RPMI7951 (cell line): ENCODE measurements at regions not wholly inside any gene's neighbourhood (a gene's known extent, or its start where the extent isn't known, plus 50 kb on each side); places are given as distances from the start of the nearest gene placed in this dataset.
"Not testable (repeated sequence)": the region's sequence is repeated elsewhere in the genome, so short reads cannot be mapped to it uniquely, and the experiment has no call there.

Experiments used
- DNase-seq: peaks from one replicate; pipeline ENCODE4 v3.0.0-alpha.2; 2012; ENCODE audit warnings: low read depth

DNA sequence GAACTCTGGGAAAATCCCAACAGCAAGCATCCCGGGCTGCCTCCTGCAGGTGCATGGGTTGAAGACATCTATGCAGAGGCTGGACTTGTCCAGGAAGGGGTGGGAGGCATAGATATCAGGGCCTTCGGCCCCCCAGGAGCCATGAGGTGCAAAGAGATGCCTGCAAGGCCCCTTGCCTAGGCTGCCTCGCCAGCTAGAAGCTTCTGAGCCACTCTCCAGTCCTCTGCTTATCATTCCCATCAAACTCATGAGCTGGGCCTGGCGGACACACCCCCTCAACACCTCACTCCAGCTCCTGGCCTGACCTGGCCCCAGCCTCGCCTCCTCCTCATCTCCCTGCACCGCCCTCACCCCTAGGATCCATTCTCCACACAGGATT, 152.4 kb upstream of the PTPN1 start:
- DNase-seq, result no peak

DNA sequence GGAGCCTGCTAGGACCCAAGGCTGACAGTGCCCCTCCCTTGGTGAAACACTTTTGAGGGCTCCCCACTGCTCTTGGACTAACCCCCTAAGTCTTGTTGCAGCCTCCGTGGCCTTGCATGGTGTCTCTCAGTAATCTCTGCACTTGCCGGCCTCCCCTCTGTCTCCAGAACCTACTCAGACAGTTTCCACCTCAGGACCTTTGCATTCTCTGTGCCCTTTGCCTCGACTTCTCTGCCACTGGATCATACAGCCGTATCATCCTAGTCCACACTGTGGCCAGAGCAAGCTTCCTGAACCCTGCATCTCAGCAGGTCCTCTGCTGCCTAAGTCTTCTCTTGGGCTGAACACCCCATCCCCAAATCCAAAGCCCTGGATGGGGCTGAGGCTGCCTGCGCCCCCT, 152.0 kb upstream of the PTPN1 start:
- DNase-seq, result no peak

DNA sequence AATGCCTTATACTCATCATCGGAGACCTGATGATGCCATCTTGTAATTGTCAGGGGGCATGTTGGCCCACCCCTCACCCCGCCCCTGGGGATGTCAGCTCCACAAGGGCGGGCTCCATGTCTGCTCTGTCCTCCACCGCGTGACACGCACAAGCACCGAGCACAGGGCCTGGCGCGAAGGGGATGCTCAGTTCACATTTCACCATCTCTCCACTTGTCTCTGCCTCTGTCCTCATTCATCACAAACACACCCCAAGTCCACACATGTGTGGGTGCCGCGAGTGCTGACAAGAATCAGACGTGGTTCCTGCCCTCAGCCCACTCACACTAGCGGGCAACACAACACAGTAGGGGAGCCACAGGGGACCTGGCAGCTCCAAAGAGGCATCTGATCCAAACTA, 151.2 kb upstream of the PTPN1 start:
- no peak for DNase-seq

DNA sequence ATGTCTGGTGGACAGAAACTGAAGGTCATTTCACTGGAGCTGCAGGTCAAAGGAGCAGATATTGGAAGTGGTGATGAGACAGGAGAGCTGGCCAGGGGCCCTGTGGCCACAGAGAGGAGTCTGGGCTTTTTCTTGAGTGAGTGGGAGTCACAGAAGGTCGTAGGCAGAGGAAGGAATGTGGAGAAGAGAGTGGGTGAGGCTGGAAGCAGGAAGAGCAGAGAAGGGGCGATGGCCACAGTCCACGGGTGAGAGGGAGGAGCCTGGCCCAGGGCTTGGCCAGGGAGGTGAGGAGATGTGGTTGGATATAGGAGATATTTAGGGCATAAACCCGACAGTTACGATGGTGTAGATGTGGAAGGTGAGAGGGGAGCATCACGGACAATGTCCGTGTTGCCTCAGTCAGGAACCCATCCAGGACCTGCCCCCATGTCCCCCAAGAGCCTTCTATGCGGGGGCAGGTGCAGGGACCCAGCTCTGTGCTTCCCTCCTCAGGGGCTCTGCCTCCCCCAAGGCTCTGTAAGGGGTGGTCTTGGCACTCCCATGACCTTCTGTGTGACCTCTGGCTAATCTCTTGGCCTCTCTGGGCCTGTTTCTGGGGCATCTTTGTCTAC, 150.5 kb upstream of the PTPN1 start:
- DNase-seq, result no peak

DNA sequence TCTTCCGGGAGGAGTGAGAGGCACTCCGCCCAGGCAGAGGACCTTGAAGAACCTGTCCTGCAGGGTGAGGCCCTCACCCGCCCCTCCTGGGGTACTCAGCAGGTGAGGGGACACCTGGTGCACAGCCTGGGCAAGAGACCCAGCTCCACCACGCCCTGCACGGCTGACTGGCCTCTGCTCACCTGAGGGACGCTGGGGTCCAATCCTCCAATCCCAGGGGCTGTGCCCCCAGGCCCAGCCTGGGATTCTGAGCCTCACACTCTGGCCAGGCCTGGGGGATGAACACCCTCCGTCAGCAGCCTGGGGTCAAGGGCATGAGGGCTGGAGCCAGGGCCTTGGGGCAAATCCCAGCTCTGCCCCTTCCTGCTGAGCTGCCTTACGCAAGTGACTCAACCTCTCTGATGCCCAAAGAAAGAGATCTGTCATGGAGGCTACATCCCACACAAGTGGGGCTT, 149.9 kb upstream of the PTPN1 start:
- no peak for DNase-seq

DNA sequence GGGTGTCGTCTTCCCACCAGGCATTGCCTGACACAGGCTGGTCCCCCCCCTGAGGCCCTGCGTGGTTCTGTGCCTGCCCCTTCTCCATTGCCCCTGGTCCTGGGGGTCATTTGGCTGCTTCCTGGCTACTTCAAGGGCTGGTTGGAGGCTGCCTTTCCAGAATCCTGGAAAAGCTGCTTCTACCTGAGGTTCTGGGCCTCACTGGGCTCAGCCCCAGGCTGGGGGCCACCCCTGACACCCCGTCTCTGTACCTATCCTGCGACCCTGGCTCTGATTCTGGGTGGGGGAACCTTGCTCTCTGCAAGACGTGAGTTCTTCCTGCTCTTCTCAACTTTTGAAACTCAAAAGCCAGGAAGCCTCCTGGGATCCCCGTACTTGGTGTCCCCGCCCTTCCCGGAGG, 149.3 kb upstream of the PTPN1 start:
- DNase-seq, result no peak

DNA sequence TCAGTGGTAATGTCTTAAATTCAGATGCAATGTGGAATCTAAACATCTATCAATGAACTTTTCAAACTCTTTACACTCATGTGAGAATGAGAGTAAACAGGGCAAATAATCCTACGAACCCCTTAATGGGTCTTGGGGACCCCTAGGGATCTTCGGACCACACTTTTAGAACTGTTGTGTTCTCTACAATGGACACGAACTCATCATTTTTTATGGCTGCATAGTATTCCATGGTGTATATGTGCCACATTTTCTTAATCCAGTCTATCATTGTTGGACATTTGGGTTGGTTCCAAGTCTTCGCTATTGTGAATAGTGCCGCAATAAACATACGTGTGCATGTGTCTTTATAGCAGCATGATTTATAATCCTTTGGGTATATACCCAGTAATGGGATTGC, 148.0 kb upstream of the PTPN1 start:
- not testable (repeated sequence) for DNase-seq

DNA sequence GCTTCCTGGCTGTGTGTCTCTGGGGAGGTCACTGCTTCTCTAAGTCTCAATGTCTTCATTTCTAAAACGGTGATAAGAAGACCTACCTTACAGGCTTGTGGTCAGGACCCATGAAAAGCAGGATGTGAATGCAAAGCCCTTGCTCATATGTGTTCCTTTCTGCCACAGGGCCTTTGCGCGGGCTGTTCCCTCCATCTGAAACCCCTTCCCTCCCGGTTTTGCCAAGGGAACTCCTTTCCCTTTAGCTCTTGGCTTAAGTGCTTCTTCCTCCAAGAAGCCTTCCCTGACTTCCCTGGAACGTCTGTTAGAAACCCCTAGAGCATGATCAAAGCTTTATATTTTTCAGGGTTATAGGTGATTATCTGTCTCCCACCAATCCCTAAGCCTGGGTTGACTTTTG, 147.2 kb upstream of the PTPN1 start:
- DNase-seq, result no peak

DNA sequence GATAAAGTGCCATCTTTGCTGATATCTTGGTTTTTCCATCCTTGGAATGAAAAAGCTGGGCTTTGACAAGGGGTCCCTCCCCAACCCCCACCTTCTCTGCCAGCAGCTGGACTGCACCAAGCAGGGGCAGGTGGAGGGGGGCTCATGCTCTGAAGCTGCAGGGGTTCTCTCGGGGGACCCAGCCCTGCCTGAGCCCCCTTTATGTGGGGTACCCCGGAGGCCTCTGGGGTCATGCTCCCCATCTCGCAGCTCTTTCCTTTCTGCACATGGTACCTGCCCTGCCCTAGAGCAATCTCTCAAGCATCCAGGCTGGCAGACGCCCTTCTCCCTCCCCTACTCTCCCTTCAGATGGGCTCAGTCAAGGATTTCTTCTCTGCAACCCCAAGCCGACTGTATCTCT, 146.7 kb upstream of the PTPN1 start:
- DNase-seq, result no peak

DNA sequence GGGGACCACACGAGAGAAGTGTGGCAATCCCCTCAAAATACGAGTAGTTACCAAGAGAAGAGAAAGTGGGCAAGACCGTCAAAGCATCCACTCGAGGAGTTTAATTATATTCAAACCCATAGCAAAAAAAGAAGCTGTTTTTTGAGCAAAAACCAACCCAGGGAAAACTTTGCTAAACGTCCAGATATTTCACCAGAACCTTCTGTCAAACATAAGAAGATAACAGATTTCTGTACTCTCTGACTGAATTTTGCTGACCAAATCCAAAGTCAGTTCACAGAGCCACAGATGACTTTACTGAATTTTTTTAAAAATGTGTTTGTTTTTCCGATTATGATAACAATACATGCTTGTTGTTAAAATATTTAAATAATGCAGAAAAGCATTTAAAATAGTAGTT, 145.6 kb upstream of the PTPN1 start:
- no peak for DNase-seq

DNA sequence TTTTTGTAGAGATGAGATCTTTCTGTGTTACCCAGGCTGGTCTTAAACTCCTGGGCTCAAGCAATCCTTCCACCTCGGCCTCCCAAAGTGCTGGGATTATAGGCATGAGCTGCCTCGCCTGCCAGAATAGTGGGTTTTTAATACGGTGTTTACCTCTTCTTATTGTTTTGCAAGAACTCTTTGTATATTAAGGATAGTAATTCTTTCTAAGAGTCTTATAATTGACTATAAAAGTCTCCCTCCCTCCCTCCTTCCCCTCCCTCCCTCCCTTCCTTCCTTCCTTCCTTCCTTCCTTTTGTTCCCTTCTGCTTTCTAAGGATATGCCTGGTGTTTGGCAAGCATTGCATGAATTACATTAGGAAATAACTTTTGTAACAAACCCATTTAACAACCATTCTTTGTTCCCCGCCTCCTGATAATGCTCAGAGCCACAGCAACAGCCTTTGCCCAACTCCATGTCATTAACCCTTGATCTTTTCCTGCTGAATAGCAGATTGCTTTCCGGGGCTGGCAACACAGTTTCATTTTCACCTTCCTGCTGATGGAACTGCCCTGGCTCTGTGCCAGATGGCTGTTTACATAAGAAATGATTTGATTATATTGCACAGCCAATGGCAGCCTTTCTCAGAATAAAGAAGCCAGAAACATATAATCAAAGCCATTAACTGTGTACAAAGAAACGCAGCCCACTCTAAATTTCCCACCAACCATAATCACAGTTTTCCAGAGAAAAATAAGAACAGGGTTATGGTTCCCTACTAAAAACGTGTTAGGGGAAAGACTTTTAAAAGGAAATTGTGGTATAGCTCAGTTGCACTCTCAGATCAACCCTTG, 143.7 kb upstream of the PTPN1 start:
- peak; percentile 91 for DNase-seq

DNA sequence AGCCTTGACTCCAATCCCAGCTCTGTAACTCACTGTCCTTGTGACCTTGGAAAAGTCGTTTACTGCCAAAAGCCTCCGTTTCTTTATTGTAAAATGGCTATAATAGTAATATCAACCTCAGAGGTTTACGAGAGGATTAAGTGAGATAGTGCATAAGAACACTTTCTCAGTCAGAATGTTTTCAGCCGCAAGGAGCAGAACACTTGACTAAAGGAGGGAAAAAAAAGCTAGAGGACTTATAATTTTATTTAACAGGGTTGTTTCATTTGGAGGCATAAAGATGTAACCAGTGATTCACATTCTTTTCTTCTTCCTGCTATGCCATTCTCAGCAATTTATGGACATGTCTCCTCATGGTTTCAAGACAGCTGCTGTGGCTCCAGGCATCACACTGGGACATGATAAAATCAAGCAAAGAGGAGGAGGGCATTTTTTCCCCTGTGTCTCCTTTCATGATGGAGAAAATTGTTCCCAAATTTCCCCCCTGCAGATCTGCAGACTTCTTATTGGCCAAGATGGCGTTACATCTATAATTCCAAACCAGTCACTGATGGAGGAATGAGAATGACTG, 143.0 kb upstream of the PTPN1 start:
- no peak for DNase-seq

DNA sequence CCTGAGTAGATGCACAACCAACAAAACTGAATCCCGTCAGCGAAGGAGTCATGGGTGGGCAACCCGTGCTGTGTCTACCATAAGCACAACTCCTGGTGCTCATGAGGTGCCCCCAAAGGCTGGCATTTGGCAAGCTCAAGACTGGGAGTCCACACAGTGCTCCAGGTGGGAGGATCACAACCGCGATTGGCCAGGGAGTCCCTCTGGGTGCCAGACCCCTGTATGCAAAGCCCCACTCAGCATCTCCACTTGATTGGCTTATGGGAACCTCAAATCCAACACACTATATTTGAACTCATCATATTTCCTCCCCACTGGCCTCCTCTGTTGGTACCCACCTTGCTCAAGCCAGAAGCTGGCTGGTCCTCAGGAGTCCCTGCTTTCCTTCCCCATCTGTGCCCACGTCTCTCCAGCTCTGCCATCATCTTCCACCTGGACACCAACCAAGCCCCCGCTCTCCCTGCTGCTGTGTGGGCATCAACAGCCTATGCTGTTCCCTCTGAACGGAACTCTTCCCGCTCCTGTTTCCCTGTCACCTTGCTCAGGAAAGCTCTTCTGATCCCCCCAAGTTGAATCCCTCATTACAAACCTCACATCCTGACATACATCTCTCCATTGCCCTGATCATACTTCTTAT, 142.3 kb upstream of the PTPN1 start:
- DNase-seq, result no peak

DNA sequence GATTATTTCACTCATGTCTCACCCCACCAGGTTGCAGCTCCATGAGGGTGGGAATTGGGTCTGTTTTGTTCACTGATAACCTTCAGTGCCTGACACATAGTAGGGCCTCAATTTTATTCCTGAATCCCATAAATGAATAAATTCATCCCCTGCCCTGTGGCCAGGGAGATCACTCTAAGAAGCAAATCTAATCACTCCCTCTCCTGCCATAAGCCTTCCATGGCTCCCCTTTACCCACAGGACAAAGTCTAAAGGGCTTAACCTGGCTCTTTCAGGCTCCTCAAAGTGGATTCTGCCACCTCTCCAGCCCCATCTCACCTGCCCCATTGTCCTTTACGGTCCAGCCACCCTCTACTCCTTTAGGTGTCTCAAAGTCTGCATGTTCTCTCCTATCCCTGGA, 141.8 kb upstream of the PTPN1 start:
- DNase-seq, result no peak

DNA sequence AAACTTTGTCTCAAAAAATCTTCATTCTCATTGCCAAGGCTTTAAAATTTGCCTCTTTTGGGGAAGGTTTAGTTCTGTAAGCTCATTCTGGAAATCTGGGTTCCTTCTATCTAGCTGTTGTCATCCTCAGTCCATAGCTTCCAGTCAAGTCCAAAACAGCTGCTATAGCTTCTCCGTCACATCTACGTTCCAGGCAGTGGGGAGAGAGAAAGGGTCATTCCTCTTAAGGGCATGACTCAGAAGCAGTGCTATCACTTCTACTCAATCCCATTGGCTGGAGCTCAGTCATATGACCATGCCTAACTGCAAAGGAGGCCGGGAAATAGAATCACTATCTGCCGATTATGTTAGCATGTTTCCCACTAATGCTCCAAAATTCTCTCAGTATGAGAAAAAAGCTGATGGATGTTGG, 141.4 kb upstream of the PTPN1 start:
- peak; percentile 44 for DNase-seq

DNA sequence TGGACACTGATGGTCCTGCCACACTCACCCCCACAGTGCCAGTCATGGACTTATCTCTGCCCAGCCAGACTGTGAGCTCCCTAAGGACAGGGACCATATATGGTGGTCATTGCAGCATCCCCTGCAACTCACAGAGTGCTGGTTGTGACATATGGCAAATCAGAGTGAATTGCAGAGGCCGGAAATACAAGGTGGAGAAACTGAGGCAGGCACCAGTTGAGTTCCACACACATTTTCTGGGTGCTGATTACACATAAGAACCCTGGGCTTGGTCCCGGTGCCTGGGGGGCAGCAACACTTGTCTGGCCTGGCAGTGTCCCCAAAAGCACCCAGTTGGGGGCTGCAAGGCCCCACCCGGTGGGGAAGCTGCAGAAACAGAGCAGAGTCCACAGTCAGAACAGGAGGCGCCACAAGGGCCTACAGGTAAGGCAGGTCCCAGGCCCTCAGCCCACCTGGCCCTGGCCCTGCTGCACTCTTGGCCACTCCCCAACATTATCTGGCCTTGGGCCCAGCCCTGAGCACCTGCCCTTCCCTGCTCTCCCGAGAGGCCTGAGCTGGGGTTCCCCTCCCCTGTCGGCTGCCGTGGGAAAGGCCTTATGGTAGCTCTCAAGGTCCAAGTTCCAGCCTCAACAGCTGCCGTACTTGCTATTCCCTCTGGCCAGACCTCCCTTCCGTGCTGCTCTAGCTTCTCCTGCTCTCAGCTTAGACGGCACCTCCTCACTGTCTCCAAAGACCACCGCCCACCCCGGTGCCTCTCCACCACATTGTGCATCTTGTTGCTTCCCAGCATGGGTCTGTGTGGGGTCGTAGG, 140.8 kb upstream of the PTPN1 start:
- DNase-seq, result no peak

DNA sequence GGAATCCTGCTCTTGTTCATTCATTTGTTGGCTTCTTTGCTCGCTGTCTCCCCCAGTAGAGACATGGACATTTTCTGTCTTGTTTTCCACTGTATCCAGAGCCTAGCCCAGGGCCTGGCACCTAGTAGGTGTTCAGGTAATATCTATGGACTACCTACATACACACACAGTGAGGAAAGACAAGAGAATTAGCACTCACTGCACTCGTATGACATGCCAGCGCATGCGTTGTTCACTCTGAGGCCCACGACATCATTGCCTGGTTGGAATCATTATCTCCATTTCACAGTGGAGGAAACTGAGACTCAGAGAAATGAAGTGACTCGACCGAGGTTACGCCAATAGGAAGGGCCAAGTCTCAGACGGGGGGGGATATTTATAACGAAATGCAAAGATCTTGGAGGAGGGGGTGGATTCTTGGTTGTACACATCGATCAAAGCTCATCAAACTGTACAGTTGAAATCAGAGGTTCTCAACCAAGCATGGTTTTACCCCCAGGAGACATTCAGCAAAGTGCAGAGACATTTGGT, 140.1 kb upstream of the PTPN1 start:
- no peak for DNase-seq

DNA sequence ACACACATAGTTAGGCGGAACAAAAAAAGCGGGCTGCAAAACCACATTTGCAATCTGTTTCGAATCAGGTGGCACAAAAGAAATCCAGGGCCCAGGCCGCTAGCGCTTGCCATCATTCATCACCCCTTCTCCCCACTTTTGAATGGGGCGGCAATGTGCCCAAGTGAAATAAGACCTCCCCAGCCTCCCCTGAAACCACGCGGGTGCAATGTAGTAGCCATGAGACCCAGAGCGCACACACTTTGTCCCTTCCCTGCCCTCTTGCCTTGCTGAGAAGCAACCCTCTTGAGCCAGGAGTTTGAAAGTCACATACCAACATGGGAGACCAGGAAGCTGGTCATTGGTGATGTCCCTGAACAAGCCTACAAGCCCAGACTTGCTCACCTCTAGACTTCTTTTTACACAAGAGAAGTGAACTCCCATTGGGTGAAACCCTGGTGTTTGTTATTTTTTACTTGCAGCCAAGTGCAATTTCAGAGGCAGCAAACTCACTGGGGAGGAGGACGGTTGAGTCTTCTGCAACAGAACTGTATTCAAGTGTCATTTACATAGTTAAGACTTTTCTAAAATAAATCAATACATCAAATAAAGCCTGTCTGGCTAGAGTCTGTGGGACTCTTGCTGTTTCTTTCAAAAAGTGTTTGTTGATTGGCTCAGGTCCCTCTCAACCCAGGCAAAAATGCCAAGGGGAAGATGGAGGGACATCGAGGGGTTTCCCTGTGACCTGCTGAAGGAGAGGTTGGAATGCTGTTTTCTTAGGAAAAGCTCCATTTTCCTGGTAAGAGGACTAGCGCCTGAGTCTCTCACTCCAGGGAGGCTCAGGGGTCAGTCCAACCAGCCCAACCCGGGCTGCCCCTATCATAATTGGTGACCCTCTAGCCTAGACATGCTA, 138.1 kb upstream of the PTPN1 start:
- DNase-seq, result no peak

DNA sequence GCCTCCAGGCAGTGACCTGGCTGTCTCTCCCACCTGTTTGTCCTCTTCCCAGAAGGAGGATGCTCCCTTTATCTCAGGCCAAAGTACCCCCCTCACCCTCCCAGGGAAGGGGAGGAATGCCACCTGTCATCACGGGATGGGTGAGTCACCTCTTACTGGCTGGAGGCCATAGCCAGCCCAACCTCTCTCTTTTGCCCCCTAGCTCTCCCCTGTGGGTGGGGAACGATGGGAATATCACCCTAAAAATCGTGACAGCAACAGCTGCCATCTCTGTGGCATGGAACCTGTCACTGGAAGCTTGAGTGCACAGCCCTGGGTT, 137.5 kb upstream of the PTPN1 start:
- peak; percentile 55 for DNase-seq

DNA sequence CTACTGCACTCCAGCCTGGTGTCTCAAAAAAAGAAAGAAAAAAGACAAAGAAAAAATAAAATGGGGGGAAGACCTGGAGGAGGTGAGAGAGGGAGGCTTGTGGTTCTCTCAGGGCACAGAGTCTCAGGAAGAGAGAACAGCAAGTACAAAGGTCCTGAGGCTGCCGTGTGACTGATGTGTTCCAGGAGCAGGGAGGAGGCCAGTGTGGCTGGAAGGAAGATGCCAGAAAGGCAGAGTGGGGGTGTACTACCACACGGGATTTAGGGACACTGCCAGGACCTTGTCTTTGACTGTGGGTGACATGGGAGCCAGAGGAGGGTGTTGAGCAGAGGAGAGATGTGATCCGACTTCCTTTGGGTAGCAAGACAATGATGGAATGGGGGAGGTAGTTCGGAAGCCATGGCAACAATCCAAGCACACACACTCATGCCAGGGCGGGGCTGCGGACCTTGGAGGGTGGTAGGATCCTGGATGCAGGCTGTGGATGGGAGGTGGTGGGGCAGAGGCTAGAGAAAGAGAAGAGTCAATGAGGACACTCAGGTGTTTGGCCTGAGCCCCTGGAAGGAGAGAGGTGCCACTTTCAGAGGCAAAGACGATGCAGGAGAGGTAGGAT, 136.4 kb upstream of the PTPN1 start:
- peak; percentile 62 for DNase-seq
